ENCODE measurements at regions not wholly inside any gene's neighbourhood (a gene's known extent, or its start where the extent isn't known, plus 50 kb on each side); places are given as distances from the start of the nearest gene placed in this dataset.

- H3K4me1 ChIP-seq (ENCODE audit: control insufficient read depth in 3 of 3, insufficient read depth in 2 of 3, low read depth in 1 of 3, low read length in 2 of 3): no peaks in the 10 kb centered on the region
- H3K27me3 ChIP-seq (ENCODE audit: control insufficient read depth in 3 of 3, insufficient read depth in 3 of 3, low read length in 3 of 3): no peaks in the 10 kb centered on the region
- 69 to 76% (median 70%) methylated on average over 7 of the region's 7 CpGs for WGBS, 3 donors
- FAIRE-seq: no peak
- H3K27ac ChIP-seq (ENCODE audit: low read depth in 1 of 3, low read length in 2 of 3): no peak overlapping the region
- H3K9me3 ChIP-seq (ENCODE audit: control insufficient read depth in 2 of 2, insufficient read depth in 1 of 2, low read depth in 1 of 2, low read length in 1 of 2): no peaks in the 10 kb centered on the region
- H3K36me3 ChIP-seq (ENCODE audit: control insufficient read depth in 3 of 3, insufficient read depth in 2 of 3, low read depth in 1 of 3, low read length in 3 of 3): no peaks in the 10 kb centered on the region
- H3K4me3 ChIP-seq (ENCODE audit: low read depth in 1 of 3, low read length in 3 of 3): no peak overlapping the region
- DNase-seq: no peak
These were observed 130.9 kb upstream of the ARHGAP28 start for GRCh38 chr18:6598657-6599056.

GRCh38 chr18:6600667-6601167 is 128.8 kb upstream of the ARHGAP28 start:
- FAIRE-seq (no peak), DNase-seq (no peak)
- no peaks in the 10 kb centered on the region for H3K27me3 ChIP-seq (ENCODE audit: control insufficient read depth in 3 of 3, insufficient read depth in 3 of 3, low read length in 3 of 3)
- no peak overlapping the region for H3K4me3 ChIP-seq (ENCODE audit: low read depth in 1 of 3, low read length in 3 of 3)
- no peaks in the 10 kb centered on the region for H3K9me3 ChIP-seq (ENCODE audit: control insufficient read depth in 2 of 2, insufficient read depth in 1 of 2, low read depth in 1 of 2, low read length in 1 of 2)
- WGBS, 3 donors: 80 to 86% (median 82%) methylated on average over 3 of the region's 3 CpGs
- H3K27ac ChIP-seq (ENCODE audit: low read depth in 1 of 3, low read length in 2 of 3): no peak overlapping the region
- no peaks in the 10 kb centered on the region for H3K4me1 ChIP-seq (ENCODE audit: control insufficient read depth in 3 of 3, insufficient read depth in 2 of 3, low read depth in 1 of 3, low read length in 2 of 3)
- no peaks in the 10 kb centered on the region for H3K36me3 ChIP-seq (ENCODE audit: control insufficient read depth in 3 of 3, insufficient read depth in 2 of 3, low read depth in 1 of 3, low read length in 3 of 3)

- no peak overlapping the region for H3K27ac ChIP-seq (ENCODE audit: low read depth in 1 of 3, low read length in 2 of 3)
- DNase-seq (no peak), FAIRE-seq (no peak)
- no peaks in the 10 kb centered on the region for H3K4me1 ChIP-seq (ENCODE audit: control insufficient read depth in 3 of 3, insufficient read depth in 2 of 3, low read depth in 1 of 3, low read length in 2 of 3)
- H3K4me3 ChIP-seq (ENCODE audit: low read depth in 1 of 3, low read length in 3 of 3): no peak overlapping the region
- no peaks in the 10 kb centered on the region for H3K36me3 ChIP-seq (ENCODE audit: control insufficient read depth in 3 of 3, insufficient read depth in 2 of 3, low read depth in 1 of 3, low read length in 3 of 3)
- no peaks in the 10 kb centered on the region for H3K9me3 ChIP-seq (ENCODE audit: control insufficient read depth in 2 of 2, insufficient read depth in 1 of 2, low read depth in 1 of 2, low read length in 1 of 2)
- H3K27me3 ChIP-seq (ENCODE audit: control insufficient read depth in 3 of 3, insufficient read depth in 3 of 3, low read length in 3 of 3): no peaks in the 10 kb centered on the region
- WGBS, 3 donors: 75 to 85% (median 78%) methylated on average over 6 of the region's 6 CpGs
These were observed 128.3 kb upstream of the ARHGAP28 start for GRCh38 chr18:6601241-6601640.

DNA sequence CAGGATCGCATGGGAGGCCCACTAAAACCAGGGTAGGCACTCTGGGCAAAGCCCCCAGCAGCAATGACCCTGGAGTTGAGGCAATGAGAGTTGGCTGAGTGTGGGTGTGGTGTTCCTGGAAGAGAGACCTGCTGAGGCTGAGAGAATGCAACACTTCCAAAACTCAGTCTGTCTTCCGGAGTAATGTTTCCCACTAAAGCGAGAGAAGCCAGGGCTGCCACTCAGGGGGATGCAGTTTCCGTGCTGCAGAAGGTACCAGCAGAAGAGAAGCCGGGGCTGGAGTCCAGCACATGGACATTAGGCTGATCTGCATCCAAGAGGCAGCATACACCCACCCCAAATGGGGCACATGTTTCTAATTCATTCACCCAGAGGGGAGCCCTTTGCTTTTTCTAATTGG is 127.2 kb upstream of the ARHGAP28 start:
- WGBS, 3 donors: 90 to 93% (median 90%) methylated on average over 5 of the region's 5 CpGs
- Histone ChIP-seq H3K9me3 (ENCODE audit: control insufficient read depth in 2 of 2, insufficient read depth in 1 of 2, low read depth in 1 of 2, low read length in 1 of 2) (no peaks in the 10 kb centered on the region), H3K27me3 (ENCODE audit: control insufficient read depth in 3 of 3, insufficient read depth in 3 of 3, low read length in 3 of 3) (no peaks in the 10 kb centered on the region)

GRCh38 chr18:6604573-6604941 is 125.0 kb upstream of the ARHGAP28 start:
- no peak for FAIRE-seq
- H3K4me3 ChIP-seq (ENCODE audit: low read depth in 1 of 3, low read length in 3 of 3): no peak overlapping the region
- no peaks in the 10 kb centered on the region for H3K36me3 ChIP-seq (ENCODE audit: control insufficient read depth in 3 of 3, insufficient read depth in 2 of 3, low read depth in 1 of 3, low read length in 3 of 3)
- WGBS, 3 donors: 15 to 54% (median 29%) methylated on average over 3 of the region's 3 CpGs
- no peak overlapping the region for H3K27ac ChIP-seq (ENCODE audit: low read depth in 1 of 3, low read length in 2 of 3)
- no peaks in the 10 kb centered on the region for H3K27me3 ChIP-seq (ENCODE audit: control insufficient read depth in 3 of 3, insufficient read depth in 3 of 3, low read length in 3 of 3)
- no peaks in the 10 kb centered on the region for H3K4me1 ChIP-seq (ENCODE audit: control insufficient read depth in 3 of 3, insufficient read depth in 2 of 3, low read depth in 1 of 3, low read length in 2 of 3)
- no peak for DNase-seq
- H3K9me3 ChIP-seq (ENCODE audit: control insufficient read depth in 2 of 2, insufficient read depth in 1 of 2, low read depth in 1 of 2, low read length in 1 of 2): no peaks in the 10 kb centered on the region

More for the DNA sequence above, 127.2 kb upstream of the ARHGAP28 start:
- H3K4me3 ChIP-seq (ENCODE audit: low read depth in 1 of 3, low read length in 3 of 3): no peak overlapping the region
- DNase-seq: no peak
- H3K4me1 ChIP-seq (ENCODE audit: control insufficient read depth in 3 of 3, insufficient read depth in 2 of 3, low read depth in 1 of 3, low read length in 2 of 3): no peaks in the 10 kb centered on the region
- no peak overlapping the region for H3K27ac ChIP-seq (ENCODE audit: low read depth in 1 of 3, low read length in 2 of 3)
- H3K36me3 ChIP-seq (ENCODE audit: control insufficient read depth in 3 of 3, insufficient read depth in 2 of 3, low read depth in 1 of 3, low read length in 3 of 3): no peaks in the 10 kb centered on the region
- FAIRE-seq: no peak

- no peaks in the 10 kb centered on the region for H3K27me3 ChIP-seq (ENCODE audit: control insufficient read depth in 3 of 3, insufficient read depth in 3 of 3, low read length in 3 of 3)
- no peak overlapping the region for H3K27ac ChIP-seq (ENCODE audit: low read depth in 1 of 3, low read length in 2 of 3)
- H3K4me1 ChIP-seq (ENCODE audit: control insufficient read depth in 3 of 3, insufficient read depth in 2 of 3, low read depth in 1 of 3, low read length in 2 of 3): no peaks in the 10 kb centered on the region
- no peak for DNase-seq
- 73 to 80% (median 75%) methylated on average over 6 of the region's 6 CpGs for WGBS, 3 donors
- no peak for FAIRE-seq
- no peaks in the 10 kb centered on the region for H3K36me3 ChIP-seq (ENCODE audit: control insufficient read depth in 3 of 3, insufficient read depth in 2 of 3, low read depth in 1 of 3, low read length in 3 of 3)
- H3K4me3 ChIP-seq (ENCODE audit: low read depth in 1 of 3, low read length in 3 of 3): no peak overlapping the region
- no peaks in the 10 kb centered on the region for H3K9me3 ChIP-seq (ENCODE audit: control insufficient read depth in 2 of 2, insufficient read depth in 1 of 2, low read depth in 1 of 2, low read length in 1 of 2)
These were observed 124.2 kb upstream of the ARHGAP28 start for GRCh38 chr18:6605115-6605869.

- 61 to 66% (median 62%) methylated on average over 4 of the region's 4 CpGs for WGBS, 3 donors
- H3K4me1 ChIP-seq (ENCODE audit: control insufficient read depth in 3 of 3, insufficient read depth in 2 of 3, low read depth in 1 of 3, low read length in 2 of 3): no peaks in the 10 kb centered on the region
- no peak overlapping the region for H3K4me3 ChIP-seq (ENCODE audit: low read depth in 1 of 3, low read length in 3 of 3)
- H3K9me3 ChIP-seq (ENCODE audit: control insufficient read depth in 2 of 2, insufficient read depth in 1 of 2, low read depth in 1 of 2, low read length in 1 of 2): no peaks in the 10 kb centered on the region
- no peak overlapping the region for H3K27ac ChIP-seq (ENCODE audit: low read depth in 1 of 3, low read length in 2 of 3)
- no peak for DNase-seq
- FAIRE-seq: no peak
- no peaks in the 10 kb centered on the region for H3K27me3 ChIP-seq (ENCODE audit: control insufficient read depth in 3 of 3, insufficient read depth in 3 of 3, low read length in 3 of 3)
- no peaks in the 10 kb centered on the region for H3K36me3 ChIP-seq (ENCODE audit: control insufficient read depth in 3 of 3, insufficient read depth in 2 of 3, low read depth in 1 of 3, low read length in 3 of 3)
These were observed 123.0 kb upstream of the ARHGAP28 start for GRCh38 chr18:6606411-6607085.

- no peak for DNase-seq
- Histone ChIP-seq H3K27me3 (ENCODE audit: control insufficient read depth in 3 of 3, insufficient read depth in 3 of 3, low read length in 3 of 3) (no peaks in the 10 kb centered on the region), H3K27ac (ENCODE audit: low read depth in 1 of 3, low read length in 2 of 3) (no peak overlapping the region), H3K36me3 (ENCODE audit: control insufficient read depth in 3 of 3, insufficient read depth in 2 of 3, low read depth in 1 of 3, low read length in 3 of 3) (no peaks in the 10 kb centered on the region), H3K9me3 (ENCODE audit: control insufficient read depth in 2 of 2, insufficient read depth in 1 of 2, low read depth in 1 of 2, low read length in 1 of 2) (no peaks in the 10 kb centered on the region), H3K4me1 (ENCODE audit: control insufficient read depth in 3 of 3, insufficient read depth in 2 of 3, low read depth in 1 of 3, low read length in 2 of 3) (no peaks in the 10 kb centered on the region), H3K4me3 (ENCODE audit: low read depth in 1 of 3, low read length in 3 of 3) (no peak overlapping the region)
- 57 to 72% (median 65%) methylated on average over 6 of the region's 6 CpGs for WGBS, 3 donors
- FAIRE-seq: no peak
These were observed 122.2 kb upstream of the ARHGAP28 start for GRCh38 chr18:6607343-6607742.
